Astrocyte (in vitro differentiated cells and primary cell): ENCODE measurements at regions not wholly inside any gene's neighbourhood (a gene's known extent, or its start where the extent isn't known, plus 50 kb on each side); places are given as distances from the start of the nearest gene placed in this dataset.

ENCODE experiments used
- DNase-seq: peaks from one replicate; pipeline ENCODE4 v3.0.0-alpha.2; 2010; ENCODE audit warnings: low read depth
- FAIRE-seq: peaks from 2 replicates; lab custom pipeline; 2011; peaks lifted over from hg19 to GRCh38; lab: Jason Lieb, UNC
- H2AFZ ChIP-seq: 2 replicates; pipeline ENCODE4 v1.6.0; 2012; ENCODE audit warnings: low read depth, low read length, inconsistent platforms
- H3K27ac ChIP-seq: 2 replicates; pipeline ENCODE4 v1.5.1; 2011; ENCODE audit warnings: low read depth, low read length, inconsistent platforms
- H3K27me3 ChIP-seq: 2 replicates; pipeline ENCODE4 v1.6.0; 2011; ENCODE audit warnings: low read length, inconsistent platforms; ENCODE audit not compliant: insufficient read depth
- H3K36me3 ChIP-seq: 2 replicates; pipeline ENCODE4 v1.5.1; 2011; ENCODE audit warnings: low read length, inconsistent platforms; ENCODE audit not compliant: insufficient read depth
- H3K4me1 ChIP-seq: 2 replicates; pipeline ENCODE4 v1.5.1; 2011; ENCODE audit warnings: low read length, inconsistent platforms; ENCODE audit not compliant: insufficient read depth
- H3K4me2 ChIP-seq: 2 replicates; pipeline ENCODE4 v1.6.0; 2012; ENCODE audit warnings: low read length, inconsistent platforms
- H3K4me3 ChIP-seq: 2 replicates; pipeline ENCODE4 v1.5.1; 2011; ENCODE audit warnings: low read depth, mild to moderate bottlenecking, low read length, inconsistent platforms; ENCODE audit not compliant: insufficient read depth
- H3K79me2 ChIP-seq: 2 replicates; pipeline ENCODE4 v1.6.0; 2012; ENCODE audit warnings: mild to moderate bottlenecking, low read length, inconsistent platforms; ENCODE audit not compliant: insufficient read depth
- H3K9ac ChIP-seq: 2 replicates; pipeline ENCODE4 v1.6.0; 2012; ENCODE audit warnings: mild to moderate bottlenecking, low read length, inconsistent platforms
- H3K9me3 ChIP-seq: 2 replicates; pipeline ENCODE4 v1.5.1; 2012; ENCODE audit warnings: low read depth, mild to moderate bottlenecking, low read length, inconsistent platforms; ENCODE audit not compliant: insufficient read depth
- H4K20me1 ChIP-seq: 2 replicates; pipeline ENCODE4 v1.6.0; 2012; ENCODE audit warnings: low read length, inconsistent platforms; ENCODE audit not compliant: insufficient read depth
- H3K27ac Mint-ChIP-seq: one replicate; pipeline ENCODE4 v1.8.0; 2021; ENCODE audit warnings: mild to moderate bottlenecking, mixed read lengths; ENCODE audit not compliant: unreplicated experiment
- H3K27me3 Mint-ChIP-seq: one replicate; pipeline ENCODE4 v1.8.0; 2021; ENCODE audit warnings: low read depth, mixed read lengths; ENCODE audit not compliant: unreplicated experiment
- H3K36me3 Mint-ChIP-seq: one replicate; pipeline ENCODE4 v1.8.0; 2021; ENCODE audit warnings: low read depth, mixed read lengths; ENCODE audit not compliant: unreplicated experiment
- H3K4me1 Mint-ChIP-seq: one replicate; pipeline ENCODE4 v1.8.0; 2021; ENCODE audit warnings: low read depth, mixed read lengths; ENCODE audit not compliant: unreplicated experiment
- H3K4me3 Mint-ChIP-seq: one replicate; pipeline ENCODE4 v1.8.0; 2021; ENCODE audit warnings: mild to moderate bottlenecking, moderate library complexity, mixed read lengths; ENCODE audit not compliant: unreplicated experiment
- H3K9me3 Mint-ChIP-seq: one replicate; pipeline ENCODE4 v1.8.0; 2021; ENCODE audit warnings: mild to moderate bottlenecking, mixed read lengths; ENCODE audit not compliant: unreplicated experiment
- CTCF ChIP-seq: IDR thresholded peaks from 2 replicates; pipeline ENCODE4 v1.5.1; 2011; ENCODE audit warnings: low read depth, mild to moderate bottlenecking, inconsistent platforms, low read length, moderate library complexity; ENCODE audit not compliant: insufficient read depth
- EZH2 ChIP-seq: IDR thresholded peaks from 2 replicates; pipeline ENCODE4 v1.6.1; 2012; ENCODE audit warnings: mild to moderate bottlenecking, low read length, inconsistent platforms; ENCODE audit not compliant: insufficient read depth

DNA sequence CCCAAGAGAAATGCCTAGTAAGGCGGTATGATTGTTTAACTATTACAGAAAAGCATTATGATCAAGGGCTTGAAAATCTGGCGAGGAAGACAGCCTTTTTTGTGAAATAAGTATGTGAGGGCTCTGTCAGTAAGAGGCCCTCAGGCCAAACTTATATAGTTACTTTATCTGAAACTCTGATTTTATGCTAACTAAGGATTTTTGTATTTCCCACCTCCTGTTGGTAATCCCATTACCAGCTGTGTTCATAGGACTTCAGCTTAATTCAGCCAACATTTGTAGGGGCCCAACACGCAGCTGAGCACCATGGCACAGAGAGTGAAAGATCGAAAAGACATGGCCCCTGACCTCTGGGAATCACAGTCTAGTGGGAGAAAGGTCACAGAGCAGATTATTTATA is 318.3 kb upstream of the WWC1 start:
- no peak overlapping the region for H3K4me3 Mint-ChIP-seq
- Histone ChIP-seq H3K9ac (no peak overlapping the region), H4K20me1 (no peaks in the 10 kb centered on the region), H2AFZ (no peak overlapping the region), H3K4me1 (peaks cover 10% of the 10 kb centered on the region), H3K4me3 (no peak overlapping the region), H3K9me3 (no peaks in the 10 kb centered on the region), H3K4me2 (no peak overlapping the region), H3K79me2 (no peaks in the 10 kb centered on the region), H3K27me3 (no peaks in the 10 kb centered on the region), H3K27ac (no peak overlapping the region), H3K36me3 (no peaks in the 10 kb centered on the region)
- no peaks in the 10 kb centered on the region for H3K27me3 Mint-ChIP-seq
- peaks cover 5% of the 10 kb centered on the region for H3K9me3 Mint-ChIP-seq
- H3K4me1 Mint-ChIP-seq, result peaks cover 28% of the 10 kb centered on the region
- no peak for DNase-seq
- H3K27ac Mint-ChIP-seq, result no peak overlapping the region
- FAIRE-seq, result no peak
- no peak for TF ChIP-seq CTCF
- TF ChIP-seq EZH2, result no peak
- H3K36me3 Mint-ChIP-seq, result peaks cover 15% of the 10 kb centered on the region

DNA sequence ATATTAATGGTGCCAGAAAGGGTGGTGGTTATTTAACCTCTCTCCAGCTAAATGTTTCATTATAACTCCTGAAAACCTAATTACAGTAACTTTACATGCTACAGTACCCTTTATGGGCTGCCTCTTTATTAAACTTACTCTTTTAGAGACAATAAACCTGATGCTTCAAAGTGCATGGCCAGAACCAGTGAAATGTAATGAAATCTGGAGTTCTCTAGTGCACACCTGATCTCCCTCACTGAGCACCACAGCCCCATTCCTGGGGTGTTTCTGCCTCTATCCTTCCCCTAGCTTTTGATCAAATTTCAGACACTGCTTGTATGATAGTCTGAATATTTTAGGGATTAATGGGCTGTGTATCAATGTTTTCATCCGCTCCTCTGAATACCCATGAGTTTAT is 306.5 kb upstream of the WWC1 start:
- Histone ChIP-seq H3K4me2 (no peak overlapping the region), H2AFZ (no peak overlapping the region), H3K4me1 (peaks cover 5% of the 10 kb centered on the region), H3K9ac (no peak overlapping the region), H3K36me3 (no peaks in the 10 kb centered on the region), H3K9me3 (no peaks in the 10 kb centered on the region), H3K4me3 (no peak overlapping the region), H3K27ac (no peak overlapping the region), H4K20me1 (no peaks in the 10 kb centered on the region), H3K27me3 (no peaks in the 10 kb centered on the region), H3K79me2 (no peaks in the 10 kb centered on the region)
- H3K4me1 Mint-ChIP-seq, result peaks cover 11% of the 10 kb centered on the region
- no peaks in the 10 kb centered on the region for H3K9me3 Mint-ChIP-seq
- TF ChIP-seq CTCF (no peak), EZH2 (no peak)
- DNase-seq (no peak), FAIRE-seq (no peak)
- H3K36me3 Mint-ChIP-seq, result peaks cover 12% of the 10 kb centered on the region
- no peak overlapping the region for H3K27ac Mint-ChIP-seq
- no peaks in the 10 kb centered on the region for H3K27me3 Mint-ChIP-seq
- no peak overlapping the region for H3K4me3 Mint-ChIP-seq

GRCh38 chr5:167985373-167985772 is 306.1 kb upstream of the WWC1 start:
- Histone ChIP-seq H3K36me3 (no peaks in the 10 kb centered on the region), H3K4me2 (peak overlapping the region; percentile 4), H3K79me2 (no peaks in the 10 kb centered on the region), H3K9me3 (no peaks in the 10 kb centered on the region), H3K4me3 (no peak overlapping the region), H3K27ac (no peak overlapping the region), H4K20me1 (no peaks in the 10 kb centered on the region), H3K27me3 (no peaks in the 10 kb centered on the region), H2AFZ (no peak overlapping the region), H3K9ac (no peak overlapping the region), H3K4me1 (peaks cover 5% of the 10 kb centered on the region)
- Mint-ChIP-seq H3K4me3 (no peak overlapping the region), H3K4me1 (peaks cover 11% of the 10 kb centered on the region), H3K36me3 (peaks cover 8% of the 10 kb centered on the region), H3K9me3 (no peaks in the 10 kb centered on the region), H3K27me3 (no peaks in the 10 kb centered on the region), H3K27ac (no peak overlapping the region)
- no peak for TF ChIP-seq CTCF
- TF ChIP-seq EZH2, result no peak
- DNase-seq, result peak; percentile 39
- no peak for FAIRE-seq
